ENCODE measurements at regions not wholly inside any gene's neighbourhood (a gene's known extent, or its start where the extent isn't known, plus 50 kb on each side); places are given as distances from the start of the nearest gene placed in this dataset.

- DNase-seq (ENCODE audit: low read depth, low spot score) (no peak), ATAC-seq (no peak)
- TF ChIP-seq CTCF (IDR thresholded peaks at IDR 0.05) (no peak), REST (IDR thresholded peaks at IDR 0.05; ENCODE audit: insufficient read depth in 1 of 2, low read depth in 2 of 2, low read length in 1 of 2) (no peak), SIN3A (IDR thresholded peaks at IDR 0.05; ENCODE audit: borderline replicate concordance, insufficient read depth, low read depth, low read length) (no peak), POLR2AphosphoS5 (IDR thresholded peaks at IDR 0.05; ENCODE audit: low read depth, low read length) (no peak), TCF7L2 (IDR thresholded peaks at IDR 0.05; ENCODE audit: low read depth, low read length) (no peak)
- Histone ChIP-seq H3K27ac (ENCODE audit: low read length) (no peak overlapping the region), H3K9me3 (ENCODE audit: control insufficient read depth, insufficient read depth, low read depth, low read length) (no peaks in the 10 kb centered on the region), H3K36me3 (ENCODE audit: control insufficient read depth, insufficient read depth, low read length) (no peaks in the 10 kb centered on the region), H3K4me3 (ENCODE audit: low read depth in 2 of 2, low read length in 2 of 2) (no peak overlapping the region), H3K27me3 (ENCODE audit: control insufficient read depth, insufficient read depth, low read length) (no peaks in the 10 kb centered on the region), H3K4me1 (ENCODE audit: control insufficient read depth, insufficient read depth, low read length) (no peaks in the 10 kb centered on the region)
- in situ Hi-C loops (cut with HindIII; ENCODE audit: low pct_unique_long_range_greater_than_20kb, low sequenced_read_pairs) = no loop called here
- ChIA-PET POLR2A (no interaction called here), CTCF (no interaction called here)
- BruUV-seq (replicated peaks) = no TSS peak
- intact Hi-C loops (cut with micrococcal nuclease; ENCODE audit: unreplicated experiment) = no loop called here
Observed at GRCh38 chr16:59047114-59047513, 313.0 kb upstream of the GOT2 start.

GRCh38 chr16:59046335-59046734 is 312.2 kb upstream of the GOT2 start:
- intact Hi-C loops (cut with micrococcal nuclease; ENCODE audit: unreplicated experiment) = no loop called here
- Histone ChIP-seq H3K36me3 (ENCODE audit: control insufficient read depth, insufficient read depth, low read length) (no peaks in the 10 kb centered on the region), H3K9me3 (ENCODE audit: control insufficient read depth, insufficient read depth, low read depth, low read length) (no peaks in the 10 kb centered on the region), H3K4me3 (ENCODE audit: low read depth in 2 of 2, low read length in 2 of 2) (no peak overlapping the region), H3K27ac (ENCODE audit: low read length) (no peak overlapping the region), H3K4me1 (ENCODE audit: control insufficient read depth, insufficient read depth, low read length) (no peaks in the 10 kb centered on the region), H3K27me3 (ENCODE audit: control insufficient read depth, insufficient read depth, low read length) (no peaks in the 10 kb centered on the region)
- POLR2A ChIA-PET = no interaction called here
- TF ChIP-seq CTCF (IDR thresholded peaks at IDR 0.05) (no peak), POLR2AphosphoS5 (IDR thresholded peaks at IDR 0.05; ENCODE audit: low read depth, low read length) (no peak), REST (IDR thresholded peaks at IDR 0.05; ENCODE audit: insufficient read depth in 1 of 2, low read depth in 2 of 2, low read length in 1 of 2) (no peak), SIN3A (IDR thresholded peaks at IDR 0.05; ENCODE audit: borderline replicate concordance, insufficient read depth, low read depth, low read length) (no peak), TCF7L2 (IDR thresholded peaks at IDR 0.05; ENCODE audit: low read depth, low read length) (no peak)
- in situ Hi-C loops (cut with HindIII; ENCODE audit: low pct_unique_long_range_greater_than_20kb, low sequenced_read_pairs) = no loop called here
- no TSS peak for BruUV-seq (replicated peaks)
- CTCF ChIA-PET = no interaction called here
- DNase-seq (ENCODE audit: low read depth, low spot score) (no peak), ATAC-seq (no peak)

Data from Panc1 (cell line).